ELF-1 (cell line): ENCODE measurements at regions not wholly inside any gene's neighbourhood (a gene's known extent, or its start where the extent isn't known, plus 50 kb on each side); places are given as distances from the start of the nearest gene placed in this dataset.

Experiments used
- DNase-seq: peaks from one replicate; pipeline ENCODE4 v3.0.0-alpha.2; 2016; ENCODE audit warnings: low read depth, low spot score

- DNase-seq = peak; percentile 46
Observed at GRCh38 chr16:79334127-79334526, 266.4 kb downstream of the MAF start.

GRCh38 chr16:79331066-79331465 lies 269.5 kb downstream of the MAF start:
- no peak for DNase-seq

- no peak for DNase-seq
Observed at GRCh38 chr16:79329967-79330366, 270.6 kb downstream of the MAF start.

- DNase-seq = no peak
Observed at GRCh38 chr16:79329166-79329521, 271.4 kb downstream of the MAF start.

- DNase-seq = peak; percentile 11
Observed at GRCh38 chr16:79328402-79329165, 272.0 kb downstream of the MAF start.

GRCh38 chr16:79327836-79328235 lies 272.7 kb downstream of the MAF start:
- DNase-seq = no peak

GRCh38 chr16:79326549-79326948 lies 274.0 kb downstream of the MAF start:
- DNase-seq = no peak

- no peak for DNase-seq
Observed at GRCh38 chr16:79325226-79325945, 275.2 kb downstream of the MAF start.

- DNase-seq = no peak
Observed at GRCh38 chr16:79320956-79321355, 279.6 kb downstream of the MAF start.

GRCh38 chr16:79318143-79318899 lies 282.2 kb downstream of the MAF start:
- DNase-seq = no peak

- peak; percentile 51 for DNase-seq
Observed at GRCh38 chr16:79317521-79317920, 283.0 kb downstream of the MAF start.

GRCh38 chr16:79317026-79317425 lies 283.5 kb downstream of the MAF start:
- DNase-seq = no peak

GRCh38 chr16:79316004-79316458 lies 284.5 kb downstream of the MAF start:
- DNase-seq = no peak

GRCh38 chr16:79312502-79312901 lies 288.0 kb downstream of the MAF start:
- DNase-seq = no peak

GRCh38 chr16:79310710-79311109 lies 289.8 kb downstream of the MAF start:
- DNase-seq = no peak

GRCh38 chr16:79309606-79310005 lies 290.9 kb downstream of the MAF start:
- DNase-seq = no peak

GRCh38 chr16:79307214-79307613 lies 293.3 kb downstream of the MAF start:
- DNase-seq = no peak

- no peak for DNase-seq
Observed at GRCh38 chr16:79305074-79305473, 295.5 kb downstream of the MAF start.

GRCh38 chr16:79303959-79304387 lies 296.6 kb downstream of the MAF start:
- no peak for DNase-seq

- no peak for DNase-seq
Observed at GRCh38 chr16:79303206-79303605, 297.3 kb downstream of the MAF start.

- no peak for DNase-seq
Observed at GRCh38 chr16:79302731-79303130, 297.8 kb downstream of the MAF start.

- DNase-seq = peak; percentile 21
Observed at GRCh38 chr16:79301051-79301450, 299.5 kb downstream of the MAF start.
